22Rv1 (cell line): ENCODE measurements at regions not wholly inside any gene's neighbourhood (a gene's known extent, or its start where the extent isn't known, plus 50 kb on each side); places are given as distances from the start of the nearest gene placed in this dataset.

Experiments used
- ZFX ChIP-seq: fragments of 450-650 bp; IDR thresholded peaks from 2 replicates; pipeline ENCODE4 v1.6.1; 2017; ENCODE audit warnings: antibody characterized with exemption, borderline replicate concordance
- TF ChIP-seq, protein P1 (sequence below): fragments of 450-650 bp; IDR thresholded peaks from 2 replicates; pipeline ENCODE4 v1.5.1; 2017; ENCODE audit warnings: mild to moderate bottlenecking

DNA sequence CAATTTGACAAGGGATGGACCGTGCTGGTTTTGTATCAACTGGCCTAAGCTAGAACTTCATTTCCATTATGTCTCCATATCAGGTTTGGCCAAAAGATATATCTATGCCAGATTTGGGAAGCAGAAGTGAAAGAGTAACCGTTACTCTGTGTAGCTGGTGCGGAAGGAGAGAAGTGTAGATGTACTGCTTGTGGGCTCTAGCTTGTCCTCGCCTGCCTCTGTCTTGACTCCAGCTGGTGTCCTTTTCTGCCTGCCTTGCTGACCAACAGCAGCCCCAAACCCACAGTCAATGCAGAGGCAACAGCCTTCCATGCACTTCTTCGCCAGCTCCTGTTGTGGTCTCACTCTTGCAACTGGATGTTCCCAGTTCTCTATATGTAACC, 128.5 kb downstream of the KIF20B start:
- TF ChIP-seq, protein P1, sequence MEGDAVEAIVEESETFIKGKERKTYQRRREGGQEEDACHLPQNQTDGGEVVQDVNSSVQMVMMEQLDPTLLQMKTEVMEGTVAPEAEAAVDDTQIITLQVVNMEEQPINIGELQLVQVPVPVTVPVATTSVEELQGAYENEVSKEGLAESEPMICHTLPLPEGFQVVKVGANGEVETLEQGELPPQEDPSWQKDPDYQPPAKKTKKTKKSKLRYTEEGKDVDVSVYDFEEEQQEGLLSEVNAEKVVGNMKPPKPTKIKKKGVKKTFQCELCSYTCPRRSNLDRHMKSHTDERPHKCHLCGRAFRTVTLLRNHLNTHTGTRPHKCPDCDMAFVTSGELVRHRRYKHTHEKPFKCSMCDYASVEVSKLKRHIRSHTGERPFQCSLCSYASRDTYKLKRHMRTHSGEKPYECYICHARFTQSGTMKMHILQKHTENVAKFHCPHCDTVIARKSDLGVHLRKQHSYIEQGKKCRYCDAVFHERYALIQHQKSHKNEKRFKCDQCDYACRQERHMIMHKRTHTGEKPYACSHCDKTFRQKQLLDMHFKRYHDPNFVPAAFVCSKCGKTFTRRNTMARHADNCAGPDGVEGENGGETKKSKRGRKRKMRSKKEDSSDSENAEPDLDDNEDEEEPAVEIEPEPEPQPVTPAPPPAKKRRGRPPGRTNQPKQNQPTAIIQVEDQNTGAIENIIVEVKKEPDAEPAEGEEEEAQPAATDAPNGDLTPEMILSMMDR: no peak
- TF ChIP-seq ZFX: no peak
